Caco-2 (cell line): ENCODE measurements at regions not wholly inside any gene's neighbourhood (a gene's known extent, or its start where the extent isn't known, plus 50 kb on each side); places are given as distances from the start of the nearest gene placed in this dataset.

ENCODE experiments used
- BruUV-seq: library from RNA; stranded (reverse); fragments of 400-500 nt; replicated peaks from 2 replicates; lab custom pipeline; 2021; lab: Mats Ljungman, UMichigan
- CTCF ChIA-PET: fragments of 300-600 bp; sonication (Branson Sonifier 250); formaldehyde crosslinking; loops from one replicate; lab custom pipeline; 2022; ENCODE audit warnings: antibody characterized with exemption; lab: Charles Lee
- POLR2A ChIA-PET: fragments of 300-600 bp; sonication (Branson Sonifier 250); formaldehyde crosslinking; loops from one replicate; lab custom pipeline; 2022; ENCODE audit warnings: antibody characterized with exemption; lab: Charles Lee
- DNase-seq, 2 experiments: peaks; one replicate each; pipeline versions ENCODE4 v3.0.0 to v3.0.0-alpha.2; 2020 to 2022
- H3K27me3 ChIP-seq: replicated peaks from 2 replicates; pipeline ENCODE4 v1.6.0; 2011; ENCODE audit warnings: low read length; ENCODE audit not compliant: control insufficient read depth, insufficient read depth
- H3K36me3 ChIP-seq: 2 replicates; pipeline ENCODE4 v1.5.1; 2011; ENCODE audit warnings: low read length; ENCODE audit not compliant: control insufficient read depth, insufficient read depth
- H3K4me1 ChIP-seq: fragments of 250-450 bp; sonication (Bioruptor Pico); 2 replicates; pipeline ENCODE4 v1.5.1; 2020; ENCODE audit warnings: mild to moderate bottlenecking
- H3K4me3 ChIP-seq: 2 replicates; pipeline ENCODE4 v1.5.1; 2011; ENCODE audit warnings: low read depth, mild to moderate bottlenecking, control low read depth, low read length
- H3K9me3 ChIP-seq: fragments of 250-450 bp; sonication (Bioruptor Pico); 2 replicates; pipeline ENCODE4 v1.5.1; 2020; ENCODE audit warnings: mild to moderate bottlenecking, moderate library complexity
- H3K27ac Mint-ChIP-seq: one replicate; pipeline ENCODE4 v1.8.0; 2022; ENCODE audit warnings: mixed read lengths; ENCODE audit not compliant: unreplicated experiment
- H3K27me3 Mint-ChIP-seq: one replicate; pipeline ENCODE4 v1.8.0; 2022; ENCODE audit warnings: mixed read lengths; ENCODE audit not compliant: insufficient read depth, unreplicated experiment
- H3K36me3 Mint-ChIP-seq: one replicate; pipeline ENCODE4 v1.8.0; 2022; ENCODE audit warnings: mild to moderate bottlenecking, mixed read lengths; ENCODE audit not compliant: insufficient read depth, unreplicated experiment
- H3K4me1 Mint-ChIP-seq: one replicate; pipeline ENCODE4 v1.8.0; 2022; ENCODE audit warnings: low read depth, mixed read lengths; ENCODE audit not compliant: unreplicated experiment
- H3K4me3 Mint-ChIP-seq: one replicate; pipeline ENCODE4 v1.8.0; 2022; ENCODE audit warnings: mild to moderate bottlenecking, moderate library complexity, mixed read lengths; ENCODE audit not compliant: unreplicated experiment
- H3K9me3 Mint-ChIP-seq: one replicate; pipeline ENCODE4 v1.8.0; 2022; ENCODE audit warnings: mixed read lengths; ENCODE audit not compliant: unreplicated experiment
- intact Hi-C: fragments of 100-400 bp; cut with micrococcal nuclease; formaldehyde crosslinking; loops from one replicate; pipeline ENCODE4 v1.10.0; 2022; ENCODE audit not compliant: unreplicated experiment
- TF ChIP-seq, protein P1 (sequence below), 2 experiments: fragments of 200-600 bp in 1 of 2; IDR thresholded peaks; 1 replicate in 1 of 2; 2 replicates in 1 of 2; pipeline versions ENCODE4 v1.5.1 to v1.8.0; 2011 to 2022; ENCODE audit warnings: antibody characterized with exemption in 1 of 2, control low read depth in 1 of 2, inconsistent platforms in 1 of 2, low read depth in 1 of 2, low read length in 1 of 2, mild to moderate bottlenecking in 1 of 2, moderate library complexity in 1 of 2; ENCODE audit not compliant: insufficient read depth in 1 of 2, severe bottlenecking in 1 of 2, unreplicated experiment in 1 of 2

DNA sequence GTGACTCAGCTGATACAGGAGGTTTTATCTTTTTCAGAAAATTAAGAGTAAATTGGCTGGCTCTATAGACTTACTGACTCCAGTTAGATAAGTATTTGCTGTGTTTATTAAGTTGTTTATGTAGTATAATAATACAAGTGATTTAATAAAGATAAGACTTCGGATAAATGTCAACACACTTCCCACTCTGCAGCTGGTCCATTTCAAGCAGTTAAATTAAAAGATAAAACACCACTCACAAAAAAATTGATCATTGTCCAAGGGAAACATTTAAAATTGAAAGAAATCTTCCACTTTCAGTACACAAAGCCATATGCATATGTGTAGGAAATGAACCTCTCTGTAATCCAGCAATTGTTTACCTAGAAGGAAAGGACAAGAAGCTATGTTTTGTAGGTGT lies 106.1 kb upstream of the SP8 start:
- TF ChIP-seq, protein P1, sequence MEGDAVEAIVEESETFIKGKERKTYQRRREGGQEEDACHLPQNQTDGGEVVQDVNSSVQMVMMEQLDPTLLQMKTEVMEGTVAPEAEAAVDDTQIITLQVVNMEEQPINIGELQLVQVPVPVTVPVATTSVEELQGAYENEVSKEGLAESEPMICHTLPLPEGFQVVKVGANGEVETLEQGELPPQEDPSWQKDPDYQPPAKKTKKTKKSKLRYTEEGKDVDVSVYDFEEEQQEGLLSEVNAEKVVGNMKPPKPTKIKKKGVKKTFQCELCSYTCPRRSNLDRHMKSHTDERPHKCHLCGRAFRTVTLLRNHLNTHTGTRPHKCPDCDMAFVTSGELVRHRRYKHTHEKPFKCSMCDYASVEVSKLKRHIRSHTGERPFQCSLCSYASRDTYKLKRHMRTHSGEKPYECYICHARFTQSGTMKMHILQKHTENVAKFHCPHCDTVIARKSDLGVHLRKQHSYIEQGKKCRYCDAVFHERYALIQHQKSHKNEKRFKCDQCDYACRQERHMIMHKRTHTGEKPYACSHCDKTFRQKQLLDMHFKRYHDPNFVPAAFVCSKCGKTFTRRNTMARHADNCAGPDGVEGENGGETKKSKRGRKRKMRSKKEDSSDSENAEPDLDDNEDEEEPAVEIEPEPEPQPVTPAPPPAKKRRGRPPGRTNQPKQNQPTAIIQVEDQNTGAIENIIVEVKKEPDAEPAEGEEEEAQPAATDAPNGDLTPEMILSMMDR (IDR thresholded peaks at IDR 0.05; ENCODE audit: insufficient read depth in 1 of 2, low read depth in 1 of 2, low read length in 1 of 2, severe bottlenecking in 1 of 2, unreplicated experiment in 1 of 2): no peak
- ChIA-PET CTCF (no interaction called here), POLR2A (no interaction called here)
- H3K36me3 Mint-ChIP-seq: no peaks in the 10 kb centered on the region
- H3K9me3 Mint-ChIP-seq: peaks cover 17% of the 10 kb centered on the region
- no peaks in the 10 kb centered on the region for H3K27me3 Mint-ChIP-seq
- H3K4me3 ChIP-seq: no peak overlapping the region
- no TSS peak for BruUV-seq
- no peaks in the 10 kb centered on the region for H3K36me3 ChIP-seq
- intact Hi-C loops: no loop called here
- no peak overlapping the region for H3K27ac Mint-ChIP-seq
- H3K4me1 Mint-ChIP-seq: no peaks in the 10 kb centered on the region
- H3K27me3 ChIP-seq: no peaks in the 10 kb centered on the region
- H3K4me3 Mint-ChIP-seq: no peak overlapping the region
- no peaks in the 10 kb centered on the region for H3K4me1 ChIP-seq
- peaks cover 4% of the 10 kb centered on the region; the same call in 1 of the 2 replicates for H3K9me3 ChIP-seq
- DNase-seq: no peak

DNA sequence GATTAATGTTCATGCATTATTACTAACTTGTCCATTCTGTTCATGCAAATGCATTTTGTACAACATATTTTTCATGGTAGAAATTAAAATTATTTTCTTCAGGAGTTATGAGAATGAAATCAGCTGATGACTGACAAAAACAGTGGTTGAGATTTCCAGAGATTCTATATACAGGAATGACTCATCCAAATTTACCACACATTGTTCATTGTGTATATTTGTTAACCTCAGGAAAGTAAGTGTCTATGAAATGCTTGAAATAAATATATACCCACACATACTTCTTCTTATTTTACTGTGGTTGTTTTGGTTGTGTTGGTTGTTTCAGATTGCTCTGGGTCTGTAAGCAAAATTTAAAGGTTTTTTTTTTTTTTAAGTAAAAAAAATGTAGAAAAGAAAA lies 108.1 kb upstream of the SP8 start:
- H3K27me3 Mint-ChIP-seq: no peaks in the 10 kb centered on the region
- ChIA-PET POLR2A (no interaction called here), CTCF (no interaction called here)
- H3K4me1 Mint-ChIP-seq: no peaks in the 10 kb centered on the region
- no peaks in the 10 kb centered on the region for H3K36me3 Mint-ChIP-seq
- no peaks in the 10 kb centered on the region for H3K9me3 ChIP-seq
- no peak overlapping the region for H3K4me3 Mint-ChIP-seq
- intact Hi-C loops: no loop called here
- no peak overlapping the region for H3K4me3 ChIP-seq
- no peak overlapping the region for H3K27ac Mint-ChIP-seq
- no peaks in the 10 kb centered on the region for H3K9me3 Mint-ChIP-seq
- TF ChIP-seq, protein P1 (IDR thresholded peaks at IDR 0.05; ENCODE audit: insufficient read depth in 1 of 2, low read depth in 1 of 2, low read length in 1 of 2, severe bottlenecking in 1 of 2, unreplicated experiment in 1 of 2): no peak
- no peaks in the 10 kb centered on the region for H3K4me1 ChIP-seq
- no TSS peak for BruUV-seq
- no peak for DNase-seq
- no peaks in the 10 kb centered on the region for H3K27me3 ChIP-seq
- H3K36me3 ChIP-seq: no peaks in the 10 kb centered on the region

DNA sequence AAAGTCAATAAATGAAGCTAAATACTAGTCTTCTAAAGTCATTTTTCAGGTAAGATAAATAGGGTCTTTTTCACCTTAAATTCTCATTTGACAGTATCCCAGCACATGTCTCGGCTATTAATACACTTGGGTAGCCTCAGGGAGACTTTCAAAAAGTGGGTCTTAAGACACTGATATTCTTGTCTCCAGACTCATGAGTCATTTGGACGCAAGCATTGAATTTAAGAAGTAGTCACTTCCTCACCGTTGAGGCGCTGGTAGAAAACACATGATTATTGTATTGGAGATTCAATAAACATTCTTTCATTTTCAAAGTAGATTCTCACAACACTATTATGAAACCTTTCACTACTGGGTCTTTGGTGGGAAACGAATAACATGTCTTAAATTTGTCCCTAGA lies 108.9 kb upstream of the SP8 start:
- CTCF ChIA-PET: no interaction called here
- POLR2A ChIA-PET: no interaction called here
- Mint-ChIP-seq H3K4me1 (no peaks in the 10 kb centered on the region), H3K27me3 (no peaks in the 10 kb centered on the region), H3K4me3 (no peak overlapping the region), H3K27ac (no peak overlapping the region), H3K9me3 (no peaks in the 10 kb centered on the region), H3K36me3 (no peaks in the 10 kb centered on the region)
- Histone ChIP-seq H3K4me3 (no peak overlapping the region), H3K36me3 (no peaks in the 10 kb centered on the region), H3K27me3 (no peaks in the 10 kb centered on the region), H3K9me3 (no peaks in the 10 kb centered on the region), H3K4me1 (no peaks in the 10 kb centered on the region)
- TF ChIP-seq, protein P1 (IDR thresholded peaks at IDR 0.05; ENCODE audit: insufficient read depth in 1 of 2, low read depth in 1 of 2, low read length in 1 of 2, severe bottlenecking in 1 of 2, unreplicated experiment in 1 of 2): no peak
- intact Hi-C loops: no loop called here
- no TSS peak for BruUV-seq
- DNase-seq: no peak
